HUES48 (cell line): ENCODE measurements at regions not wholly inside any gene's neighbourhood (a gene's known extent, or its start where the extent isn't known, plus 50 kb on each side); places are given as distances from the start of the nearest gene placed in this dataset.

Experiments
- H3K27ac ChIP-seq: one replicate; pipeline ENCODE4 v1.7.0; 2013; ENCODE audit warnings: low read depth, low read length, inconsistent platforms
- H3K27me3 ChIP-seq: 2 replicates; pipeline ENCODE4 v1.6.1; 2013; ENCODE audit warnings: mild to moderate bottlenecking, low read length; ENCODE audit not compliant: control insufficient read depth, insufficient read depth
- H3K36me3 ChIP-seq: 2 replicates; pipeline ENCODE4 v1.6.1; 2013; ENCODE audit warnings: low read length; ENCODE audit not compliant: control insufficient read depth, insufficient read depth
- H3K4me1 ChIP-seq: 2 replicates; pipeline ENCODE4 v1.6.1; 2013; ENCODE audit warnings: mild to moderate bottlenecking, low read length; ENCODE audit not compliant: control insufficient read depth, insufficient read depth
- H3K4me3 ChIP-seq: 2 replicates; pipeline ENCODE4 v1.5.1; 2013; ENCODE audit warnings: mild to moderate bottlenecking, low read depth, low read length
- H3K9ac ChIP-seq: 2 replicates; pipeline ENCODE4 v1.6.1; 2013; ENCODE audit warnings: mild to moderate bottlenecking, low read depth, low read length, moderate library complexity
- H3K9me3 ChIP-seq: 2 replicates; pipeline ENCODE4 v1.6.1; 2013; ENCODE audit warnings: low read length; ENCODE audit not compliant: control insufficient read depth, insufficient read depth

DNA sequence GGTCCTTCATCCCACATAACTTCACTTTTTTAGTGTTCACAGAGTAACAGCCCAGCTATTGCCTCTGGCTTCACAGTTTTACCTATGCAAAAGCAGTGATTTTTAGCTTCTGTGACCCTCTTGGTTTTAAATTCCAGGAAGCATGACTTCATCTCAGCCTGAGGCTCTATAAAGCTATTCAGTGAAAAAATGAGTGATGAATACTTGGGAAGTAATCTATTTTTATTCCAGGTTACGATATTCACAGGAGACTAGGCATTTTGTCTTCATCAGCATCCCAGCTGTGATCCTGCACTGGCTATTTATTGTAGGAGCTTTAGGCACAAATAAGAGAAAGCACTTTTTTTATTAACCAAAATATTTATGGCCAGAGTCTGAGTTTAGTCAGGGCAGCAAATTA is 164.8 kb downstream of the SNAPC1 start:
- H3K4me3 ChIP-seq, result no peak overlapping the region; the same call in 1 of the 2 replicates
- H3K27me3 ChIP-seq, result no peaks in the 10 kb centered on the region
- peaks cover 52% of the 10 kb centered on the region for H3K4me1 ChIP-seq
- H3K9me3 ChIP-seq, result no peaks in the 10 kb centered on the region
- H3K9ac ChIP-seq, result no peak overlapping the region
- no peaks in the 10 kb centered on the region for H3K36me3 ChIP-seq
- H3K27ac ChIP-seq, result peak overlapping the region; percentile 76

DNA sequence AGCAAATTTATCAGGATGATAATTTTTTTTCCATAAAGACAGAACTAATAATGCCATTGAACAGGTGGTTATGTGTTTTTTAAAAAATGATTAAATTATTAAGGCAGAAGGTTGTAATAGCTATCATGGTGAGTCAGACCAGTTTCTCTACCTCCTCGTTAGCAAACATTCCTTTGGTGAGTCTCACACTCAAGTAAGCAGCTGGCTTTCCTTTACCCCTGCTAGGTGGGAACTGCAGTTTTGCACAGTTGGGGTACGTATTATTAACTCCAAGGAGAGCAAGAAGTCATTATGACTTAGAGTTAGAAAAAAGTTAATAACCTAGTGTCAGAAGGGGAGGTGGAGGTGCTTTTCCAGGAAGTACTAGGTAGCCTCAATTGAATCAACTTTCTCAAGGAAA is 165.3 kb downstream of the SNAPC1 start:
- peaks cover 52% of the 10 kb centered on the region for H3K4me1 ChIP-seq
- no peak overlapping the region for H3K9ac ChIP-seq
- H3K27ac ChIP-seq, result peak overlapping the region; percentile 76
- H3K9me3 ChIP-seq, result no peaks in the 10 kb centered on the region
- H3K4me3 ChIP-seq, result no peak overlapping the region
- no peaks in the 10 kb centered on the region for H3K27me3 ChIP-seq
- no peaks in the 10 kb centered on the region for H3K36me3 ChIP-seq

DNA sequence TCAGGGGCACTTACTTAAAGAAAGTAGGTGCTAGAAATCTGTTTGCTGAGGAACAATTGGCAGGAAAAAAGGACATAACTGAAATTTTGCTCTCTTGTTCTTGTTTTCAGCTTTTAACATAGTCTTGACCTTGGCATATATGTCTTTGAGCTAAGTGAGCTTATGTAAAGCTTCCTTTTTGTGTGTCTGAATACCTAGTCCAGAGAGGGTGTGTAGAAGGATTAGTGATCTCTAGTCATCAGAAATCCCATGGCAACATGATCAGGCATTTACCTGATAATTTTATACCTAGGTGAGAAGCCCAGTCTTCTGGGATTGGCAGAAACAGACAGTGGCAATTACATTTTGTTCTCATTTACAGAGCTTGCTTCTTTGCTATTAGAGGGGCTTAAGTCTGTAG is 166.1 kb downstream of the SNAPC1 start:
- Histone ChIP-seq H3K4me1 (peaks cover 56% of the 10 kb centered on the region), H3K27ac (no peak overlapping the region), H3K4me3 (no peak overlapping the region), H3K36me3 (no peaks in the 10 kb centered on the region), H3K9ac (no peak overlapping the region), H3K9me3 (no peaks in the 10 kb centered on the region), H3K27me3 (no peaks in the 10 kb centered on the region)

DNA sequence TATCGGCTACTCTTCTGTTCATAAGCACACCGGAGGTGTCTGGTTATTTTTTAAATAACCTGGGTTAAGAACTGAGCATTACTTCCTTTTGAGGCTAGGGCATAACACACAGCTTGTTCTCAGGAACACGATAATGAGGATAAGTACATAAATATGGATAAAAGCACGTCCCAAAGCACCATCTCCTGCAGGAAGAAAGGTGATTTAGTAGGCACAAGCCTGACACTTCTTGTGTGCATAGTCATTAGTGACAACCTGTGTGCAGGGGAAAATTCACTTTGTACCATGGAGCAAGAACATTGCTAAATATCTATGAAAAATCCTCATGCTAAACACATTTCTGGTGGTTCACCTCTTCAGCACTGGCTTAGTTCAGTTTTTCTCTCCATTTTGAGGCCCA is 166.5 kb downstream of the SNAPC1 start:
- Histone ChIP-seq H3K27me3 (no peaks in the 10 kb centered on the region), H3K4me1 (peaks cover 57% of the 10 kb centered on the region), H3K36me3 (no peaks in the 10 kb centered on the region), H3K9me3 (no peaks in the 10 kb centered on the region), H3K4me3 (no peak overlapping the region), H3K27ac (no peak overlapping the region), H3K9ac (no peak overlapping the region)

DNA sequence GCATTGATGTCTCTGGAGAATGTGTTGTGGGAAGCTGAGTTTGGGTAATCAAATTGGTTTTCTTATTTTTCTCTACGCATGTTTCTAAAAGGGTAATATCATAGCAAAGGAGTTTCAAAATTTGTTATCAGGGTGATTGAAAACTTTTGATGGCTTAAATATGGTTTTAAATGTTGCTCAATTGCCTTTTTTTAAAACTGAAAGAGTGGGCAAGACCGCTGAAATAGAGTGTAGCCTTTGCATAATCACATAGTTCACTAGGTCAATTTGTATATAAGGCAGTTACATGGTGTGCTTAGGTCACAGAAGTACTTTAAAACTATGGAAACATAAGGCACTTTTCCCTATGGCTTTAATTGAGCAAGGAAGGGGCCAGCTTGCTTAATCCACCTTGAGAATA is 167.4 kb downstream of the SNAPC1 start:
- Histone ChIP-seq H3K9me3 (no peaks in the 10 kb centered on the region), H3K4me1 (peaks cover 63% of the 10 kb centered on the region), H3K27ac (no peak overlapping the region), H3K36me3 (no peaks in the 10 kb centered on the region), H3K4me3 (0 out of 2 replicates have a peak overlapping the region, but pooled peaks have one; percentile 27), H3K9ac (no peak overlapping the region), H3K27me3 (no peaks in the 10 kb centered on the region)

DNA sequence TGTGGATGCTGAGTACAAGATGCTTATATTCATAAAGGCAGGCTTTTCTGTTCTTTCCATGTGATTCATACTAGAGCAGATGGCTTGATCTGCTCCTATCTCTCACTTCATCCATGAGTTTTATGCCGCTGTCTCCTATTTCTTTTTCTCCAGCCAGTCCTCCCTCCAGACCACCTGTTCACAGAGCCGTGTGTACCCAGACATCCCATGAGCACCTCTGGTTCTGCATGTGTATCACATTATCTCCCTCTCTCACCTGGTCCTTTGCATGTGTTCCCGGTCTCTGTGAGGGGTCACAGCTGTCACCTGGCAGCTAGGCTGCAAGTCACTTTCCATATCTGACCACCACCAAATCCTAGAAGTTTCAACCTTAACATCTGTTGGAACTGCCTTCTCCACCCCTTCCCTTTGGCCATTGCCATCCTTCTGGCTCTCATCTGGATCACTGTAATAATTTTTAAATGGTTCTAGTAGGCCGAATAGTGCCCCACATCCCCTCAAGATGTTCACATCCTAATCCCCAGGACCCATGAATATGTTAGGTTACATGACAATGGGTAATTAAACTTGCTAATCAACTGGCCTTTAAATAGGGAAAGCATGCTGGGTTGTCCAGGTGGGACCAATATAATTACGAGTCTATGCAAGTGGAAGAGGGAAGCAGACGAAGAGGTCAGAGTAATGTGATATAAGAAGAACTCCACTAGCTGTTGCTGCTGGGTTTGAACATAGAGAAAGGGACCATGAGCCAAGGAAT is 168.1 kb downstream of the SNAPC1 start:
- Histone ChIP-seq H3K27ac (peak overlapping the region; percentile 30), H3K4me1 (peaks cover 61% of the 10 kb centered on the region), H3K9me3 (no peaks in the 10 kb centered on the region), H3K27me3 (no peaks in the 10 kb centered on the region), H3K4me3 (peak overlapping the region; percentile 27; the same call in 1 of the 2 replicates), H3K9ac (no peak overlapping the region), H3K36me3 (no peaks in the 10 kb centered on the region)

DNA sequence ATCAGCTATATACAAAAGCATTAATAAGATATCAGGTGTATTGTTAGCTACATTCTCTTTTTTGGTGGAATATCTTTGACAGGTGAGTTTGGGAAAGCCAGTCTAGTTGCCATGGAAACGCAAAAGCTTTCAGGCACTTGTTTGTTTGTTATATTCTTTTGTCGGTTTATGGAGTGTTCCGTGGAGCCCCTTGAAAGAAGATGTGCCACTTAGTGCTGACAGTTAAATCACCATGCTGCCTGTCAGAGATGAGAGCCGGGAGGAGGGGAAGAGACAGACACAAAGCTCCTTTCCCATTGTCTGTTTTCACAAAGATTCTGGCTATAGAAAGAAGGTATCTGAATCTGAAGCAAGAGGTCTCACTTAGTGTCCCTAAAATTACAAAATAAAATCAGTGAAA is 170.8 kb downstream of the SNAPC1 start:
- Histone ChIP-seq H3K4me3 (no peak overlapping the region), H3K27me3 (no peaks in the 10 kb centered on the region), H3K36me3 (no peaks in the 10 kb centered on the region), H3K9ac (no peak overlapping the region), H3K9me3 (no peaks in the 10 kb centered on the region), H3K4me1 (peaks cover 42% of the 10 kb centered on the region), H3K27ac (no peak overlapping the region)

DNA sequence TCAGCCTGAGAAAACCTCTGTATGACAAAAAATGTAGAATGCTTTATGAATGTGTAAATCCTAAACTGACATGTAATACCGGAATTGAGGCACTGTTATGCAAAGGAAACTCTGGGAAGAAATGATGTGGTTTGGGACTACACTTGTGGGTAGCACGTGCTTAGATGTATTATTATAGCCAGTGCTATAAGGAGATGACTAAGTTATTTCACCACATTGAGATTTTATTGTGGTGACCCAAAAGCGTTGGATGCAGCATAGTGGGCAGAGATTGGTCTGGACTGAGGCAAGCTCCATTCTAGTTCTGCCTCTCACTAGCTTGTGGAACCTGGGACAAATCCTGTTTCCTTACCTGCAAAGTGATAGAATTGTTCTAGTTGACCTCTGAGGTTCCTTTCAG is 172.2 kb downstream of the SNAPC1 start:
- H3K27ac ChIP-seq, result no peak overlapping the region

DNA sequence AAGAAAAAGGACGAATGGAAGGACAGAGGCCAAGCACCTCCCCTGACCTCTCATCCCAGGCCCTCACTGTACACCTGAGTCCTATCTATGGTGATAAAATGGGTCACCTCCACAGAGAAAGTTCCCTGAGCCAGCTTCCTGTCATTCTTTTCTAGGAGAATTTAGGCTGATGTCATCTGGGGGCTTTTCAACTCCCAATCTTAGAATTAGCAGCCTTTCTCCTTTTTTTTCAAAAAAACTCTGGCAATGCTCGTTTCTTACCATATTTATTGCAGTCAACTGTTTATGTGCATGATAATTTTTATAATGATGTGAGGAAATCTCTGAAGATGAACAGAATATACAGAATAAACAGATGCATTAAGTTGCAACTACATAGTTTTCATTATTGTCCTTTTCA is 177.6 kb downstream of the SNAPC1 start:
- no peaks in the 10 kb centered on the region for H3K27me3 ChIP-seq
- no peak overlapping the region for H3K9ac ChIP-seq
- no peak overlapping the region for H3K27ac ChIP-seq
- no peak overlapping the region for H3K4me3 ChIP-seq
- peaks cover 10% of the 10 kb centered on the region for H3K4me1 ChIP-seq
- no peaks in the 10 kb centered on the region for H3K9me3 ChIP-seq
- no peaks in the 10 kb centered on the region for H3K36me3 ChIP-seq

More for the DNA sequence above, 172.2 kb downstream of the SNAPC1 start:
- Histone ChIP-seq H3K4me1 (peaks cover 30% of the 10 kb centered on the region), H3K9ac (no peak overlapping the region), H3K4me3 (no peak overlapping the region), H3K27me3 (no peaks in the 10 kb centered on the region), H3K36me3 (no peaks in the 10 kb centered on the region), H3K9me3 (no peaks in the 10 kb centered on the region)

DNA sequence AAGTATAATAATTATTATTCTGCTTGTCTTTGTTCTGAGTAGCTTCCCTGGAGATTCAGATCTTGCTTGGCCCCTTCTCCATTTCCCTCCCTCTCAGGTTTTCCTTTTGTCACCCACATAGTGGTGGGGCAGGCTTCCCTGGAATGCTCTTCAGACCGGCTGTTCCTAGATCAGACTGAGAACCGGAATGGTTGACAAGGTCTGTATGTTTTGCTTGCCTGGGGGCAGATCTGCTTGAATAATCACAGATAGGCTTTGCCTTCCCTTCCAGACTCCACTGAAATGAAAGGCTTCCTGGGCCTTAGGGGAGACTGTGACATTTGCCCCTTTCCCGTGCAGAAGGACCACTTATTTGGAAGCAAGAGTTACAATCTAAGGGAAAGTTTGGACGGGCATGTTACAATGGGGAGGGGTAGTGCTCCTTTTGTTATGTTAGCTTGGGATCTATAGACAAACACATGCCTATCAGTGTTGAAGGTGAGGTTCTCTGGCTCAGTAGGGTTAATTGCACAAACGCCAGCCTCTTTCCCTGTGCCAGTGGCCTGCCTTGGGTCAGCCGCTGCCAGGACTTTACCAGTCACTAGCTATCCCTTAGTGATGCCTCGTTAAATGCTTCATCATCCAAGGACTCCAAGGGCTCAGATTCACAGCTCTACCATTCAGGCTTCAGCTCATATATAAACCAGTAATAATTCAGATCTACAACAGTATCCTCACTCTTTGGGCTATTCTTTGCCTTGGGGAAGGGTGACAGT is 178.6 kb downstream of the SNAPC1 start:
- Histone ChIP-seq H3K9me3 (no peaks in the 10 kb centered on the region), H3K9ac (no peak overlapping the region), H3K4me3 (no peak overlapping the region), H3K36me3 (no peaks in the 10 kb centered on the region), H3K27me3 (no peaks in the 10 kb centered on the region), H3K27ac (no peak overlapping the region), H3K4me1 (peaks cover 10% of the 10 kb centered on the region)

DNA sequence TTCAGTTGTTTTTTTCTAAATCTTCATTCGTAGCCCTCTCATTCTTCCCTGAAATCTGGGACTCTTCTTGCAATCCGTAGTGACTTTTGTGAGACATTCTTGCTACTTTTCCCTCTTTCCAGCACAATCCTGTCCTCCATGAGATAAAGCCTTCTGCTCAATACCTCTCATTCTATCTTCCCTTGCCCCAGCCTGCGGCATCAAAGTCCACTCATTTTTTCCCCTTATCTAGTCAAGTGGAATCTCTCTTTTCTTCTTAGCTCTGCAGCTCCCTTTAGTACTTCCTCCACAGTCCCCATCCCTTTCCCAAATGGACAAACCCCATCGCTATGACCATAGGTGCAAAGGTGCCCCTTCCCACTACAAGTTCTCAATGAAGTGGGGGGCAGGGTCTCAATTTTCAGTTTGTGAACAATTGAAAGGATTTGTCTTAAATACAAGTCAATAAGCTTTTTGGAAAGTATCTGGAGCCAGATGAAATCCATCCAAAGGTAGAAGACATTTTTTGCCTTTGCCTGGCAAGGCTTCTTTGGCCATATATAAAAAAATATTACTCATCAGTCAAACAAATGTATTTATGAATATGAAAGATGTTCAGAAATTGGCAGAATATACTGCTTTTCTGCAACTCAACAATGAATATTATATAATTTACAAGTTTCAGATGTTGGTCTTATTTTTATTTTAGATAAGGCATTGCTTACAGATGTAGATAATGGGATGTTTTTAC is 179.4 kb downstream of the SNAPC1 start:
- no peak overlapping the region for H3K4me3 ChIP-seq
- H3K36me3 ChIP-seq, result no peaks in the 10 kb centered on the region
- H3K9ac ChIP-seq, result no peak overlapping the region
- no peak overlapping the region for H3K27ac ChIP-seq
- H3K27me3 ChIP-seq, result no peaks in the 10 kb centered on the region
- H3K4me1 ChIP-seq, result peaks cover 10% of the 10 kb centered on the region
- no peaks in the 10 kb centered on the region for H3K9me3 ChIP-seq
